Activated B cell treated with CpG ODN at 0.5 μM for 24 hours (primary cell): ENCODE measurements at regions not wholly inside any gene's neighbourhood (a gene's known extent, or its start where the extent isn't known, plus 50 kb on each side); places are given as distances from the start of the nearest gene placed in this dataset.

Experiments used
- ATAC-seq: fragments of 200-7000 bp; cut with Tn5 transposase; one replicate; pipeline ENCODE4 v1.10.0; 2021; ENCODE audit warnings: low read depth, mild to moderate bottlenecking, moderate library complexity
- CTCF ChIA-PET: fragments of 350-600 bp; sonication (Branson Sonifier 250); formaldehyde crosslinking; loops from one replicate; lab custom pipeline; 2021; ENCODE audit warnings: antibody characterized with exemption; lab: Charles Lee
- POLR2A ChIA-PET: fragments of 350-600 bp; sonication (Branson Sonifier 250); formaldehyde crosslinking; loops from one replicate; lab custom pipeline; 2021; ENCODE audit warnings: antibody characterized with exemption; lab: Charles Lee
- DNase-seq: peaks from one replicate; pipeline ENCODE4 v3.0.0; 2022
- H3K27ac Mint-ChIP-seq: one replicate; pipeline ENCODE4 v1.8.0; 2020; ENCODE audit warnings: mixed read lengths
- H3K27me3 Mint-ChIP-seq: one replicate; pipeline ENCODE4 v1.8.0; 2021; ENCODE audit warnings: mixed read lengths
- H3K36me3 Mint-ChIP-seq: one replicate; pipeline ENCODE4 v1.8.0; 2021; ENCODE audit warnings: low read depth, mixed read lengths
- H3K4me1 Mint-ChIP-seq: one replicate; pipeline ENCODE4 v1.8.0; 2021; ENCODE audit warnings: mixed read lengths
- H3K4me3 Mint-ChIP-seq: one replicate; pipeline ENCODE4 v1.8.0; 2020; ENCODE audit warnings: mild to moderate bottlenecking, mixed read lengths
- H3K9me3 Mint-ChIP-seq: one replicate; pipeline ENCODE4 v1.8.0; 2020; ENCODE audit warnings: mixed read lengths
- CTCF ChIP-seq: fragments of 200-600 bp; IDR thresholded peaks from one replicate; pipeline ENCODE4 v1.8.0; 2022; ENCODE audit warnings: antibody characterized with exemption, mild to moderate bottlenecking
- intact Hi-C: fragments of 100-400 bp; cut with micrococcal nuclease; formaldehyde crosslinking; loops from one replicate; pipeline ENCODE4 v1.15.1; 2024

- CTCF ChIA-PET: no interaction called here
- H3K4me1 Mint-ChIP-seq: no peaks in the 10 kb centered on the region
- POLR2A ChIA-PET: no interaction called here
Measured at GRCh38 chr5:30540150-30540549, 653.3 kb upstream of the CDH6 start.

GRCh38 chr5:30539004-30539634 lies 654.4 kb upstream of the CDH6 start:
- Mint-ChIP-seq H3K4me1 (no peaks in the 10 kb centered on the region), H3K4me3 (no peak overlapping the region), H3K36me3 (no peaks in the 10 kb centered on the region), H3K9me3 (peaks cover 11% of the 10 kb centered on the region), H3K27me3 (no peaks in the 10 kb centered on the region), H3K27ac (no peak overlapping the region)
- no peak for TF ChIP-seq CTCF
- POLR2A ChIA-PET: no interaction called here
- ATAC-seq: no peak
- CTCF ChIA-PET: no interaction called here
- intact Hi-C loops: no loop called here
- DNase-seq: no peak

More at GRCh38 chr5:30540150-30540549, 653.3 kb upstream of the CDH6 start:
- DNase-seq (no peak), ATAC-seq (no peak)
- Mint-ChIP-seq H3K36me3 (no peaks in the 10 kb centered on the region), H3K27ac (no peak overlapping the region), H3K27me3 (no peaks in the 10 kb centered on the region), H3K4me3 (no peak overlapping the region), H3K9me3 (peaks cover 11% of the 10 kb centered on the region)
- no peak for TF ChIP-seq CTCF
- intact Hi-C loops: no loop called here

GRCh38 chr5:30525353-30525752 lies 668.1 kb upstream of the CDH6 start:
- DNase-seq (no peak), ATAC-seq (no peak)
- TF ChIP-seq CTCF: no peak
- Mint-ChIP-seq H3K9me3 (peaks cover 7% of the 10 kb centered on the region), H3K4me3 (no peak overlapping the region), H3K27me3 (no peaks in the 10 kb centered on the region), H3K36me3 (no peaks in the 10 kb centered on the region), H3K4me1 (no peaks in the 10 kb centered on the region), H3K27ac (no peak overlapping the region)
- ChIA-PET CTCF (no interaction called here), POLR2A (no interaction called here)
- intact Hi-C loops: no loop called here

- H3K4me3 Mint-ChIP-seq: no peak overlapping the region
- no peaks in the 10 kb centered on the region for H3K4me1 Mint-ChIP-seq
- peaks cover 6% of the 10 kb centered on the region for H3K9me3 Mint-ChIP-seq
- H3K36me3 Mint-ChIP-seq: no peaks in the 10 kb centered on the region
- CTCF ChIA-PET: no interaction called here
- ATAC-seq (no peak), DNase-seq (no peak)
- POLR2A ChIA-PET: no interaction called here
- TF ChIP-seq CTCF: no peak
- intact Hi-C loops: no loop called here
- H3K27ac Mint-ChIP-seq: no peak overlapping the region
- no peaks in the 10 kb centered on the region for H3K27me3 Mint-ChIP-seq
Measured at GRCh38 chr5:30524428-30524827, 669.1 kb upstream of the CDH6 start.

GRCh38 chr5:30523061-30523460 lies 670.4 kb upstream of the CDH6 start:
- TF ChIP-seq CTCF: no peak
- DNase-seq (no peak), ATAC-seq (no peak)
- Mint-ChIP-seq H3K9me3 (peaks cover 8% of the 10 kb centered on the region), H3K4me3 (no peak overlapping the region), H3K36me3 (no peaks in the 10 kb centered on the region), H3K4me1 (no peaks in the 10 kb centered on the region), H3K27ac (no peak overlapping the region), H3K27me3 (no peaks in the 10 kb centered on the region)
- intact Hi-C loops: no loop called here
- POLR2A ChIA-PET: no interaction called here
- CTCF ChIA-PET: no interaction called here
